Fibroblast of skin of right biceps (primary cell): ENCODE measurements at regions not wholly inside any gene's neighbourhood (a gene's known extent, or its start where the extent isn't known, plus 50 kb on each side); places are given as distances from the start of the nearest gene placed in this dataset.

ENCODE experiments used
- DNase-seq: peaks from one replicate; pipeline ENCODE4 v3.0.0-alpha.2; 2013

- DNase-seq = no peak
Measured at GRCh38 chr13:21320642-21321034, 138.5 kb downstream of the ZDHHC20 start.

- no peak for DNase-seq
Measured at GRCh38 chr13:21321269-21321668, 137.8 kb downstream of the ZDHHC20 start.

- DNase-seq = no peak
Measured at GRCh38 chr13:21322327-21322965, 136.7 kb downstream of the ZDHHC20 start.
